ENCODE measurements at regions not wholly inside any gene's neighbourhood (a gene's known extent, or its start where the extent isn't known, plus 50 kb on each side); places are given as distances from the start of the nearest gene placed in this dataset.

DNA sequence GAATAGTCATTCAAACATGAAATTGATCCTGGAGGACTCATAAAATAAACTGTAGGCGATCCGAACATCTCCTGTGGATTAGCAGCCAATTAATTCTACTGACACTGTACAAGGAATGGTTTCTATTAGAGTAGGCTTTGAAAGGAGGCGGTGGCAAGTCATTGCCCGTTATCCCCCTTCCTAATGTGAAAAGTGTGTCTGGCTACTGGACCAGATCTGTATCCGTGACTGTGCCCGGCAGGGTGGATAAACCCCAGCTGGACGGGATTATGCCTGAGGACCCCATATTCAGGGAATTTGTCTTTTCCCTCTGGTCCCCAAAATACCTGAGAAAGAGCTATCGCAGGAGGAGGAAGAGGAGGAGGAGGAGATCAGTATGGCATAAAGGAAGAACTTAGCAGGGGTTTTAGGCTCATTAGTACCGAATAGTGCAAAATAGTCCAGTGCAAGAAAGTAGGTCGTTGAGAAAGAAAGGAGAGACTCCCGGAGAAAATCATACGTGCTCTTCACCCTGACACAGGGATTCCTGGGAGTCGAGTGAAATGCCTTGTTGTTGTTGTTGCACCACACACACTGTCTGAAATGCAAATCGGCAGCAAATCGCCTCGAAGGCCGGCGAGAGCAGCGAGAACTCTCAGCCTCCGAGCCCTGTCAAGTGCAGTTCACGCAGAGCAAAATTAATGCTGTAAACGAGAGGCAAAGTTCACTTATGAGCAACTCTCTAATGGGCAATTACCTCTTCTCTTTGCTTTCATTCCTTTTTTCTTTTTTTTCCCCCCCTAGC lies 178.9 kb upstream of the ARID1B start:
- Histone ChIP-seq H3K36me3 (ENCODE audit: control insufficient read depth in 4 of 4, insufficient read depth in 4 of 4, low read length in 4 of 4) (no peaks in the 10 kb centered on the region), H3K9ac (ENCODE audit: insufficient read depth in 1 of 2, low read length in 2 of 2) (no peak overlapping the region), H3K4me3 (no peak overlapping the region), H3K27me3 (ENCODE audit: control insufficient read depth in 3 of 3, insufficient read depth in 3 of 3, low read length in 2 of 3) (no peaks in the 10 kb centered on the region), H3K27ac (ENCODE audit: low read depth in 1 of 2, low read length in 1 of 2) (no peak overlapping the region), H3K4me1 (ENCODE audit: control insufficient read depth in 5 of 5, insufficient read depth in 5 of 5, low read length in 5 of 5) (peaks cover 0 to 19% (median 7%) of the 10 kb centered on the region in 5 donors), H3K9me3 (ENCODE audit: control insufficient read depth in 4 of 4, insufficient read depth in 3 of 4, low read length in 3 of 4) (peaks cover 0 to 2% (median 0%) of the 10 kb centered on the region in 4 donors)
- TF ChIP-seq, protein P1, sequence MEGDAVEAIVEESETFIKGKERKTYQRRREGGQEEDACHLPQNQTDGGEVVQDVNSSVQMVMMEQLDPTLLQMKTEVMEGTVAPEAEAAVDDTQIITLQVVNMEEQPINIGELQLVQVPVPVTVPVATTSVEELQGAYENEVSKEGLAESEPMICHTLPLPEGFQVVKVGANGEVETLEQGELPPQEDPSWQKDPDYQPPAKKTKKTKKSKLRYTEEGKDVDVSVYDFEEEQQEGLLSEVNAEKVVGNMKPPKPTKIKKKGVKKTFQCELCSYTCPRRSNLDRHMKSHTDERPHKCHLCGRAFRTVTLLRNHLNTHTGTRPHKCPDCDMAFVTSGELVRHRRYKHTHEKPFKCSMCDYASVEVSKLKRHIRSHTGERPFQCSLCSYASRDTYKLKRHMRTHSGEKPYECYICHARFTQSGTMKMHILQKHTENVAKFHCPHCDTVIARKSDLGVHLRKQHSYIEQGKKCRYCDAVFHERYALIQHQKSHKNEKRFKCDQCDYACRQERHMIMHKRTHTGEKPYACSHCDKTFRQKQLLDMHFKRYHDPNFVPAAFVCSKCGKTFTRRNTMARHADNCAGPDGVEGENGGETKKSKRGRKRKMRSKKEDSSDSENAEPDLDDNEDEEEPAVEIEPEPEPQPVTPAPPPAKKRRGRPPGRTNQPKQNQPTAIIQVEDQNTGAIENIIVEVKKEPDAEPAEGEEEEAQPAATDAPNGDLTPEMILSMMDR (IDR thresholded peaks at IDR 0.05; ENCODE audit: control extremely low read depth, extremely low read depth) = no peak
- 52 to 68% methylated on average over 22 of the region's 22 CpGs for WGBS, 2 donors
- ATAC-seq (ENCODE audit: insufficient read depth, low FRiP score) (no peak), DNase-seq (no peak)

- Histone ChIP-seq H3K9me3 (ENCODE audit: control insufficient read depth in 4 of 4, insufficient read depth in 3 of 4, low read length in 3 of 4) (peaks cover 0 to 2% (median 0%) of the 10 kb centered on the region in 4 donors), H3K9ac (ENCODE audit: insufficient read depth in 1 of 2, low read length in 2 of 2) (no peak overlapping the region), H3K27ac (ENCODE audit: low read depth in 1 of 2, low read length in 1 of 2) (no peak overlapping the region), H3K4me1 (ENCODE audit: control insufficient read depth in 5 of 5, insufficient read depth in 5 of 5, low read length in 5 of 5) (peaks cover 0 to 19% (median 7%) of the 10 kb centered on the region in 5 donors), H3K4me3 (no peak overlapping the region), H3K36me3 (ENCODE audit: control insufficient read depth in 4 of 4, insufficient read depth in 4 of 4, low read length in 4 of 4) (no peaks in the 10 kb centered on the region), H3K27me3 (ENCODE audit: control insufficient read depth in 3 of 3, insufficient read depth in 3 of 3, low read length in 2 of 3) (no peaks in the 10 kb centered on the region)
- TF ChIP-seq, protein P1 (IDR thresholded peaks at IDR 0.05; ENCODE audit: control extremely low read depth, extremely low read depth) = no peak
- no peak for DNase-seq
- ATAC-seq (ENCODE audit: insufficient read depth, low FRiP score) = no peak
- WGBS, 2 donors = 54 to 72% methylated on average over 5 of the region's 5 CpGs
Observed at GRCh38 chr6:156597095-156597494, 180.1 kb upstream of the ARID1B start.

DNA sequence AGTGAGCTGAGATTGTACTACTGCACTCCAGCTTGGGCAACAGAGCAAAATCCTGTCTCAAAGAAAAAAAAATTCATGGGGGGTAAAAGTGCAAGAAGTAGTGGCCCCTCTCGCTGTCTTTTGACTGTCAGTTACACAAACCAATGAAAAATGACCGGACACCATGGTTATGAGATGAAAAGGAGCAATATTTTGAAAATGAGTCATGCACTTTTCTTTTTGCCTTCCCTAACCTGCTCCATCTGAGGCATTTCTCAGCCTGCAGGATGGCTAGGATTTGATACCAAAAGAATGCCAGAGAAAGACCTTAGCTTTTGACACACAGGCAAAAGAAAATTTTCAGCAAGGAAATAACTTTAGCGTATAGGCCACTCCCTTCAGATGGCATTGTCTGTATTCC lies 181.7 kb upstream of the ARID1B start:
- Histone ChIP-seq H3K9me3 (ENCODE audit: control insufficient read depth in 4 of 4, insufficient read depth in 3 of 4, low read length in 3 of 4) (peaks cover 0 to 2% (median 0%) of the 10 kb centered on the region in 4 donors), H3K27ac (ENCODE audit: low read depth in 1 of 2, low read length in 1 of 2) (no peak overlapping the region), H3K4me1 (ENCODE audit: control insufficient read depth in 5 of 5, insufficient read depth in 5 of 5, low read length in 5 of 5) (peaks cover 0 to 19% (median 7%) of the 10 kb centered on the region in 5 donors), H3K27me3 (ENCODE audit: control insufficient read depth in 3 of 3, insufficient read depth in 3 of 3, low read length in 2 of 3) (no peaks in the 10 kb centered on the region), H3K4me3 (no peak overlapping the region), H3K9ac (ENCODE audit: insufficient read depth in 1 of 2, low read length in 2 of 2) (no peak overlapping the region), H3K36me3 (ENCODE audit: control insufficient read depth in 4 of 4, insufficient read depth in 4 of 4, low read length in 4 of 4) (no peaks in the 10 kb centered on the region)
- TF ChIP-seq, protein P1 (IDR thresholded peaks at IDR 0.05; ENCODE audit: control extremely low read depth, extremely low read depth) = no peak
- DNase-seq = no peak
- 90 to 92% methylated on average over 3 of the region's 3 CpGs for WGBS, 2 donors
- ATAC-seq (ENCODE audit: insufficient read depth, low FRiP score) = no peak
